ENCODE measurements at regions not wholly inside any gene's neighbourhood (a gene's known extent, or its start where the extent isn't known, plus 50 kb on each side); places are given as distances from the start of the nearest gene placed in this dataset.

DNA sequence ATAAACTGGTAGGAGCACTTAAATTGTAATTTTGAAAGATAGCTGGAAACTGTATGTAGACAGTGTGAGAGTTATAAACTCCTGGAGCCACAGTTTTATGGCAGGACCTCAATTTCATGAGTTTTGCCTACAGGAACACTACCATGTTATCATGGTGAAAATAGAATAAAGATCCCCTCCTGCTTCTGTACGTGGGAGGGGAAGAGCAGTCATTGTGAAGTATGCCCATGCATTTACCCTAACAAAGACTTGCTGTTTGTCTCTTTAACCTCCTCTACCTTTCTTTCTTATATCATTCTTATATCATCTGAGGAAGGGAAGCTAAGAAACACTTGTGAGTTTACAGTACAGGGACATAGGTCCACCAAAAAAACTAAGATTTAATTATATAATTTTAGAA is 327.0 kb downstream of the PCDH10 start:
- ATAC-seq (no peak), DNase-seq (no peak)

DNA sequence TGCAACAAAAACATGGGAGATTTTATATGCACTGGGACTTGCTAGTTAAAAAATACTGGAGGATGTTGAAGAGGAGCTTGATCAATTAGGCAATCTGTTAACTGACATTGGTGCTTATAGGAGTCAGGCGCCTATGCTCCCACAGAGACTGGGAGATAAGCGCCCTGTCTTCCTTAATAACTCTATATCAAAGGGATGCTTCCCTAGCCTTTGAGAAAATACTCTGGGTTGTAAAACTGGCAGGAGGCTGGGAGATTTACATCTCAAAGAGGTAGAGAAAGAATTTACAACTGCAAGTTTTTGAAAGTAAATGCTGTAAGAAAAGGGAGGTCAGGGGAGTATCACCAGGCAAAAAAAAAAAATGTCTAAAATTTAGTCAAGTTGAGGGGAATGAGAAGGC is 325.4 kb downstream of the PCDH10 start:
- DNase-seq (no peak), ATAC-seq (no peak)

DNA sequence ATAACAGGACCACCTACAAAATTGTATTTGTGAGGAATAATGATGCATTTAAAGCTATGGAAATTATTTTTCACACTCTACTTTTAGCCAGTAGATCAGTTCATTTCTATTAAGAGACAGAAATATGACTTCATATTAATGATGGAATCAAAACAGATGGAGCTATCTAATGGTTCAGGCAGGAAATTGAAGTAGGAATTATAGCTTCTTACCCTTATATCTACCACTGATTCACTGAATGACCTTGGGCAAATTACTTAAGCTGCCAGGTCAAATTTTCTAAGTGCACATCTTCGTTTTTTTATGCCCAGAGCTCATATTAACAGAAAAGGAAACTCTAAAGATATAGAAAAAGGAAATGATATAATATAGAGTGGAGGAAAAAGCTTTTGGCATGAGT is 323.1 kb downstream of the PCDH10 start:
- DNase-seq (no peak), ATAC-seq (no peak)

DNA sequence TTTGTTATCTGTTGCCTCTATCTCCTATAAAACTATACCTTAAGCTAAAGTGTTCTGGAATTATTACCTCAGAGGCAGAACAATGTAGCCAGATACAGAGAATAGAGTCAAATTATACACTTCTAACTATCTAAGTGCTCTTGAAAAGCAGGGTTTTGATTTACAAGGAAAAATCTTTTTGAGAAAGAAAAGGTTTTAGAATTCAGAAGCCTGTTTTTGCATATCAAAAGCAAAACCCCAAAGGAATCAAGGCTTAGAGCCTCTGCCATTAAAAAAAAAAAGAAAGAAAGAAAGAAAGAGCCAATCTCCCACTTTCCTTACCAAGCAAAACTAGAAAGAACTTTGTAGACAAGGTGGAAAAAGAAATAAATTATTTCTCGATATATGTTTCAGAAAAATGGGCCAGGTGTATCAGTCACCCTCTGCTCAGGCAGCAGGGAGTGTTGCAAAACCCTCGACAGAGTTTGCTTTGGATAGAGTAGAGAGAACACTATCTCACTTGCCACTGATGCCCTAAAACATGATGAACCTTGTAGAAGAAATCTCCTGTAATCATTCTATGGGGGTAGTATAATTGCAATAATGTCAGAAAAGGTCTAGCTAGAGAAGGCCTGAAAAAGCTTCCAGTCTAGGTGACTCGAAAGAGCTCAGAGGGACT is 318.3 kb downstream of the PCDH10 start:
- no peak for DNase-seq
- ATAC-seq, result no peak

DNA sequence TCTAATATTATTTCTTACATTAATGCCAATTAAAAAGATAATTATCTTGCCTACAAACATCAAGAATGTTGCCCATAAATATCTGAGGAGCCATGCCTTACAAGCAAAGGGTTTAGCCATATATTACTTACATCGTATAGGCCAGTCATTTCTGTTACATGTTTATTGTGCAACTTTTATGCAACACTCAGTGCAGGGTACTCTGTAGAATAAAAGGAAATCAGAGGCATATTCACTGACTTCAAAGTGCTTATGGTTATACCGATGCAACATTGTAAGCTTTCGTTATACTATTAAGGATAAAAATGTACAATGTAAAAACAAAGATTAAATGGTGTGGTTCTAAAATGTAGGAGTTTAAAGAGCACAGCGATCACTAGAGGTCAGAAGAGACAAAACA is 315.9 kb downstream of the PCDH10 start:
- no peak for DNase-seq

DNA sequence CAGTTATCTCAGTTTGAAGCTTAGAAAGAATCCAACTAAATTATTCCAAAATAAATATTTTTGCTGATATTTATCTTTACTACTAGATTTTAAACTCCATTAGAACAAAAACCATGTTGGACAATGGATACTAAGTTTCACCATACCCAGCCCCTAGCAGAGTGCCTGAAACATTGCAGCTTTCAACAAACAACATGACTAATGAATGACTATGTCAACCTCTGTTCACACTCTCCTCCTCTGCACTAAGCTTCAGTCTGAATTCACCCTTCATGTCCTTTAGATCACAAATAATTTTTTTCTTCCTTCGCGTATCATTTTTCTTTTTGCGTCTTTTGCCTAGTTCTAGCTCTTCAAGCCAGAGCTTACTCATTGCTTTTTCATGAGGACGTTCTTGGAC is 315.2 kb downstream of the PCDH10 start:
- DNase-seq, result no peak
- ATAC-seq, result no peak

More for the DNA sequence above, 315.9 kb downstream of the PCDH10 start:
- ATAC-seq, result no peak

DNA sequence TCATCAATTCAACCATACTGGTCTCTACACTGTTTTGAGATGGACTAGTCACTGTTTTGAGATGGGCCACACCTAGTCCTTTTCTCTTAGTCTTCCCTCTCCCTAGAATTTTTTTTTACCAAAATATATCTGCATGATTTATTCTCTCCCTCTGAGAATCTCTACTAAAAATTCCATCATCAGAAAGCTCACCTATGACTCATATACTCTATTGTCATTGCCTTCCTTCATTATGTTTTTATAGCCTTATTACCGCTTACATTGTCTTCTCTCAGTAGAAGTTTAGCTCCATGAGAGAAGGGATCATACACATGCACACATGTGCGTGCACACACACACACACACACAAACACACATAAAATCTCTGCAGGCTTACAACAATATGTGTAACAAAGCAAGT is 303.6 kb downstream of the PCDH10 start:
- ATAC-seq (no peak), DNase-seq (no peak)

DNA sequence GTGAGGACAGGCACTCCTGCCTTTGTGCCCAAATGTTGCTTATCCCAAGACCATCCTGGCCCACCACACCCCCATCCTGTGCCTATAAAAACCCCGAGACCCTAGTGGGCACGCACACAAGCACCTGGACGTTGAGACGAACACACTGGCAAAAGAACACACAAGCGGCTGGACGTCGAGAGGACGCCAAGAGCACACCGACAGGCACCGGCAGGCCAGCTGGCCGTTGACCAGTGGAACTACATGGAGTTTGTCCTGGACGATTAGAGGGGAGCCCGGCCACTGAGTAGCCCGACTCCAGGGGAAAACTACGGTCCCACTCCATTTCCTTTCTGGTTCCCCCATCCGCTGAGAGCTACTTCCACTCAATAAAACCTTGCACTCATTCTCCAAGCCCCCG is 301.7 kb downstream of the PCDH10 start:
- DNase-seq, result no peak
- no peak for ATAC-seq

DNA sequence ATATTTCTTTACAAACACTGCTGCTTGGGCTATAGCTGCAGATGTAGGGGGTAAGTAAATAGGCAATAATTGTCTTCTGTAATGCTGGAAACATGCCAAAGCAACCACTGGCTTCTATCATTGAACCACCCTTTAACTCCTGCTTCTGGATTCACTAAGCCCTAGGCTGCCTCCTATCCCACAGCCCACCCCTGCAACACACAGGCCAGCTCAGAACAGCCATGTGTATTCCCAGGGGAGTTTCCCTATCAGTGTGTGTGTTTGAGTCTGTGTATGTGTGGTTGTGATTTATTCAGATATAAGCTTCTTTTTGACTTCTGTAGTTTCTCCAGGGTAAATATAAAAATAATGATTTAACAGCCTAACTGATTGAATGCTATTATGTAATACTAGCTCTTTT is 291.3 kb downstream of the PCDH10 start:
- no peak for ATAC-seq
- no peak for DNase-seq

DNA sequence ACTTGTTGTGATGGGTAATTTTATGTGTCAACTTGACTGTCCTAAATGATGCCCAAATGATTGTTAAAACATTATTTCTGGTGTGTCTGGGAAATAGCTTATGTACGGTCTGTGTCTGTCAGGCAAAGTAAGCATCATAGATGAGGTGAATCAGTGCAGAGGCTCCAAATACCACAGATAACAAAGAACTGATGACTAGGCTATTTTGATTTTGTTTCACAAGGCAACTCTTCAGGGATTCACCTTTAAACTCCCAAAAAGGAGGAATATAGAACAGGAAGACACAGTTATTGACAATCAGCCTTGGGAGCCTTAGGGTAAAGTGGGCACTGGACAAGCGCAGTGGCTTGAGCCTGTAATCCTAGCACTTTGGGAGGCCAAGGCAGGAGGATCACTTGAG is 290.7 kb downstream of the PCDH10 start:
- no peak for ATAC-seq
- no peak for DNase-seq

DNA sequence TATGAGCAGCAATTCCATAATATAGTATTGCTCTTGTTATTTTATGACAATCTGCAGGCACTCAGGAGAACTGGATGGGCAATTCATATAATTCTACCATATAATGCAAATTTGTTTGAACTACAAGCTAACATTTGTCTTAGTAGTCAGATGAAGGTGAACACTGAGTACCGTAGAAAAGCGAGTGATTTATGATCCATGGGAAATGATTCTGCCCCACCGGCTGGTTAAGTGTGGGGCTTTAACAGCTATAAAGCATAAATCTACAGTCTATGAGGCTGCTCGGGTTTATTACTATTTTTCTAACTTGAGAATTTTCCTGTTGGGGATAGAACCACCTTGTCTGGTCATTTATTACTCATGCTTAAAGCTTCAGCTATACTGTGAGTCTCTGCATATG is 275.5 kb downstream of the PCDH10 start:
- ATAC-seq (no peak), DNase-seq (no peak)

DNA sequence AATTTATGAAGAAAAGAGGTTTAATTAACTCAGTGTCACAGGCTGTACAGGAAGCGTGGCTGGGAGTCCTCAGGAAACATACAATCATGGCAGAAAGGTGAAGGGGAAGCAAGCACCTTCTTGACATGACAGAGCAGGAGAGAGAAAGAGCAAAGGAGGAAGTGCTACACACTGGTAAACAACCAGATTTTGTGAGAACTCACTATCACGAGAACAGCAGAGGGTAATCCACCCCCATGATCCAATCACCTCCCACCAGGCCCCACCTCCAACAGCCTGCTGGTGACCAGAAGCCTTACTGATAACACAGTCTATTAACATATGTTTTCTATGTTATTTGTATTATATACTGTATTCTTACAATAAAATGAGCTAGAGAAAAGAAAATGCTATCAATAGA is 254.8 kb downstream of the PCDH10 start:
- DNase-seq (no peak), ATAC-seq (no peak)

DNA sequence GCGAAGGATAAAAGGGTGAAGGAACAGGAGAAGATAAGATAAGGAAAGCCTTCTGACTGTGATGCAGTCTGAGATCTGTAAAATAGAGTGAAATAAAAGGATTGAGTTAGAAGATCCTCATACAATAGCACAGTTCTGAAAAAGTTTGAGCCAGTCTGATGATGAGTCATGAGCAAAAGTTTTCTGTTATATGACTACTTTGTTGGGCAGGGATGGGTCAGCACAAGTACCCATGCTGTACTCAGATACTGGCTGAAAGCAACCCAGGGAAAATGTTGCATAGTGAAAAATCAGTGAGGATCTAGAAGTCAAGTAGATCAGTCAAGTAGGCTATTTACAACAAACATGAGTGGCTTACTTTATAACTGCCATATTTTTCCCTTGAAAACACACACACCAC is 253.5 kb downstream of the PCDH10 start:
- DNase-seq (no peak), ATAC-seq (no peak)

DNA sequence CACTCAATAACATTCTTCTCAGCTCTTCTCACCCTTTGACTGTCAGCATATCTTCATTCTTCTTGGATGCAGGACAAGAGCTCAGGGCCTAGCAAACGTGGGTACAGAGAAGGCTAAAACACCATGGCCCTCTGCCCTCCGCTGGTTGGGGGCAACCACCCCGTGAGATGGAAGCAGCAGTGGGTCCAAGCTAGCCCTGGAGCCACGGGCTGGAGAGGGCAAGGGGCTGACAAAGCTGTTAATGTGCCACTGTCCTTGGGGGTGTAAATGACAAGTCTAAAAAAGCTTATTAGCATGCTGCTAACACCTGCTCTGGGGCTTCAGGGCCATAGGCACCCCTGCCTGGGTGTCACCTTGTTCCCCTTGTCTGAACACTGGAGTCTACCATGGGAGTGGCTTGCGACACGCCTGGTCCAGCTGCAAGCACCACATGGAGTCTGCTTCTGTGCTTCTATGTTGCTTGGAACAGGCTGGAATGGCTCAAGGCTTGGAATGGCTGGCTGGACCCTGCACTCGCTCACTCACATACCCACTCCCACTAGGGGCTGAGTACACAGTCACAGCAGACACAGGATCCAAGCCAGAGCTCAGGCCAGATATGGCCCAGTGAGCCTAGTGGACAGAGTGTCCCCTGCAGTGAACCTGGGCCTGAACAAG is 246.0 kb downstream of the PCDH10 start:
- no peak for DNase-seq
- ATAC-seq, result no peak

DNA sequence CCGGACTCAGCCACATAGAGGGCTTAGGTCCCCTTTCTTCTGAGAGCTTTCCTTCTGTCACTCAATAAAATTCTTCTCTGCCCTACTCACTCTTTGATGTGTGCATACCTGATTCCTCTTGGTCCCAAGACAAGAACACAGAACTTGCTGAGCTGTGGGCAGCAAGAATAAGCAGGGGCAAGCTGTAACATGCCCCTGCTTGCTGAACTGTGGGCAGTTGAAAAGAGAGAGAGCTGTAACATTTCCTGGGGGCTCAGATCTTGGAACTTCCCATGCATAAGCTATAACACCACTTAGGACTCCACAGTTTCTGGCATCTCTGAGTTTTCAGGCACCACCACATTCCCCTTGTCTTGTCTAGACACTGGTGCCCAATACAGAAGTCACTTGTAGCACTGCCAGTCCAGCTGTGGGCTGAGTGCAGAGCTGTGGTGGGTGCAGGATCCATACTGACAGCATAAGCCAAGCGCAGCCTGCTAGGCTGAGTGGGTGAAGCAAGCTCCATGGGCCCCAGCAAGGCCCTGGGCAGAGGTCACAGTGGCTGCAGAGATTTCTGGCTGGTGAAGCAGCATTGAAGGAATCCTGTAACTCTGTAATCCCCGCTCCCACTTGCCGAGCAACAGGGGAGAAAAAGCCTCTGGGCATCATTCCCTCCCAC is 241.2 kb downstream of the PCDH10 start:
- ATAC-seq, result no peak
- DNase-seq, result no peak

DNA sequence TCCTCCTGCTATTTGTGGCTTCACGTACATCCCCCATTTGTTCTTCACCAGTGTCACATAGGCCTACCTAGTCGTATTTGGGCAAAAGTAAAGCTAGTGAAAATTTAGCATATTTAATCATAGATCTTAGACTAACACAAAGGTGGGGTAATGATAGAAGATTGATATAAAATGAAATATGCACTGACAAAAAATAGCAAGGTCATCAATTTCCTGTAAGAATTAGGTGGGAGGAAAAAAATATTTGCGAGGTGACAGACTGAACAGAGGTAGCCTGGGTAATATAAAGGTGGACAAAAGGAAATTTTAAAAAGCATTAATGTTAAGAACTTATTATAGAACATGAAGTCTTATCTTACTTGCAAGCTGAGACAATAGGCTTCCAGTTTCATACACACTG is 239.9 kb downstream of the PCDH10 start:
- DNase-seq (no peak), ATAC-seq (no peak)

DNA sequence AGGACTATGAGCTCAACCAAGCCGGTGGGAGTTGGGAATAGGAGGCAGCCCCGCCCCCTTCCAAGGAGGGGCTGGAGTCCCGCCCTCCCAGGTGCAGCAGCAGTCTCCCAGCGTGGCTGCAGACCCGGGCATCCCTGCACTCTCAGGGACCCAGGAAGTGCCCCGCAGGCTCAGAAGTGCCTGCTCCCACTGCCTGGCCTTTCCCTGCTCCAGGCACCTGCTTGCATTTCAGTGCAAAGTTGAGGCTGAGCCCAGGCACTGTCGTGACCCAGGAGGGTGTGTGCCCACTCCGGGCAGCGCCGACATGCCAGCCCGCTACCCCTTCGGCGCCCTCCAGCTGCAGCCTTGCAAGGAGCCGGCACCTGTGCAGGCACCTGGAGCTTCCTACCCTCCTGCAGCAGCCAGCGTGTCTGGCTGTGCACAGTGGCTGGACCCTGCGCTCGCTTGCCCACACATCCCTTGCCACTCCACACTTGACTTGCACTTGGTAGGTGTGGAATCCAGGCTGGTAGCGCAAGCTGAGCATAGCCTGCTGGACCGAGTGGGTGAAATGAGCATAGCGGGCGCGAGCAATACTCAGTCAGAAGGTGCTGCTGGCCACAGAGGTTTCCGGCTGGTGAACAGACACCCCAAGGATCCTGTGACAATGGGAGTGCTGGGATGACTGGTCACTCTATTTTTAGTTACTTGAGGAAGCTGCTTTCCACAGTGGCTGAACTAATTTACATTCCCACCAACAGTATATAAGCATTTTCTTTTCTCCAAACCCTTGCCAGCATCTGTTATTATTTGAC is 236.3 kb downstream of the PCDH10 start:
- ATAC-seq, result no peak
- DNase-seq, result no peak

DNA sequence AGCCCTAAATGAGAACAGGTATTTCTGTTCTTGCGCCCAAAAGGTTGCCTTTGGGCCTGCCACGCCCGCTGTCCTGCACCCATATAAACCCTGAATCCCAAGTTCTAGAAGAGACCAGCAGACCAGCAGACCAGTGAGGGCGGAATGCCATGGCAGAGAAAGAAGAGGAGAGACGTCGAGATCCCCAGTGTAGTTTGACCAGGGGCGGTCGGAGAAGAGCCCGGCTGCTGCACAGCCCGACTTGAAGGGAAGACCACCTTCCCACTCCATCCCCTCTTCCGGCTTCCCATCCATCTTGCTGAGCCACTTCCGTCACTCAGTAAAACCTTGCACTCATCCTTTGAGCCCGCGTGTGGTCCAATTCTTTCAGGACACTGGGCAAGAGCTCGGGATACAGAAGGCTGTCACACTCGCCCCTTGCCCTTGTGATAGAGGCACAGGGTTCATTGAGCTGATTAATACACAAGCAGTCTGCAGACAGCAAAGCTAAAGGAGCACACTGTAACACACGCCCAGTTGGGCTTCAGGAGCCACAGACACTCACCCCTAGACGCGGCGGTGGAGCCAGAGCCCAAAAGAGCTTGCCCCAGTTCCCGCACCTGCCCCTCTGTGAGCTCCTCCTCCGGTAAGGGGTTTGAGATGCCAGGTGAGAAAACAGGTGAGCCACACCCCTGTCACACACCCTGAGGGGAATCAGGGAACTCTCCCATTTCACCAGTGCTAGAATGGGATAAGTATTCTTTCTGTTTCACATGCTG is 230.8 kb downstream of the PCDH10 start:
- ATAC-seq (no peak), DNase-seq (no peak)

DNA sequence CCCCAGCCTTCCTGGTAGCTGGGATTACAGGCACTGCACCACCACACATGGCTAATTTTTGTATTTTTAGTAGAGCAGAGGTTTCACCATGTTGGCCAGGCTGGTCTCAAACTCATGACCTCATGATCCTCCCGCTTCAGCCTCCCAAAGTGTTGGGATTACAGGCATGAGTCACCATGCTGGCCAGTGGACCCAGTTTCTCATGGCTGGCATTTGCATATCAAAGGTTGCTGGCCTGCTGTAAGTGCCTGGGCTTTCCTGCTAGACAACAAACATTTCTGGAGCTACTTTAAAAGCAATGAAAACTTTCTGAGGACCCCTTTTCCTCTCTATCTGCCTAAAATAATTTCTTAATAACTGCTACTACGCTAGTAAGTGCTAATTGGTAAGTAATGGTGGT is 228.2 kb downstream of the PCDH10 start:
- ATAC-seq, result no peak
- DNase-seq, result no peak

DNA sequence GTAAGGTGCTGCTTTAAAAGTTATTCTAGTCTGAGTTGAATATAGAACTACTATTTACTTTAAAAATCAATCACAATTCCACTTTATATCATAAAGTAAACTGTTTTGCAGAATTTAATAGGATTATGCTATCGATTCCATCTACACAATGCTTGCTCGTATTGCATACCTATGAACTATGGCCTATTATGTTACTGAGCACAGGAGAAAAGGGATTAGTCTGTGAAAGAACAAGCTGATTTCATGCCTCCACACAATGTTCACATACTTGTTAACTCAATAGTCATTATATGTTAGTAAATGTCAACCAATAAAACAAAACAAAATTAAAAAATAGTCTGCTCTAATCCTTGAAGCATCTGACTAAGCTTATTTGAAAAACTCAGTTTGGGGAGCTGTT is 223.6 kb downstream of the PCDH10 start:
- ATAC-seq, result no peak
- DNase-seq, result no peak

DNA sequence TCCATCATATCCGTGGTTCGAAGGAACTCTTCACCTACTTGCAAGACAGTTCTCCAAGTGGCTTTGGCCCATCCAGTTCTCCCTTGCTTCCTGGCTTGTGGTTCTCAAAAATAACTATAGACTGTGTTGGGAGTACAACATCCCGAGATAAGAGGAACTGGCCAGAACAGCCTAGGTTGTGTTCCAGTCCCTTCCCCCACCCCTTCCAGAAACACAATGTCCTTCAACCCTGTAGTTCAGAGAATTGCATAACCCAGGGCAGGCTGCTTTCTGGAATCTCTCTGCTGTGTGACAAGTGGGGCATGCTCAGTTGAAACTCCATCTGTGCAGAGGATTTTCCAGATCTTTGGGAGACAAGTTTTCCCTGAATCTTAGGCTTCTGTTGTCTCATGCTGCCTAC is 206.5 kb downstream of the PCDH10 start:
- no peak for ATAC-seq
- no peak for DNase-seq

DNA sequence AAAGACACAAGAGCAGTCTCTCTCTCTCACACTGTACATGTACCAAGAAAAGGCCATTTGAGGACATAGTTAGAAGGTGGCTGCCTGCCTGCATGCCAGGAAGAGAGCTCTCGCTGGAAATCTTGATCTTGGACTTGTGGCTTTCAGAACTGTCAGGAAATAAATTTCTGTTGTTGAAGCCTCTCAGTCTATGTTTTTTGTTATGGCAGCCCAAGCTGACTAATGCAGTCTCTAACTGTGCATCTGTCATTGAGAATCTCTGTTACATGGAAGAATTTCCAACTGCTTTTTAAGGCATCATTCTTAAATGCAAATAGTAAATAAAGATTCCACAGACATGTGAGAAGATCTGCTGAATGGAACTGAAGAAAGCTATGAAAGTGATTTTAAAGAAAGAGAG is 198.3 kb downstream of the PCDH10 start:
- ATAC-seq (no peak), DNase-seq (no peak)
